GM13976 (cell line): ENCODE measurements at regions not wholly inside any gene's neighbourhood (a gene's known extent, or its start where the extent isn't known, plus 50 kb on each side); places are given as distances from the start of the nearest gene placed in this dataset.
"Not testable (repeated sequence)": the region's sequence is repeated elsewhere in the genome, so short reads cannot be mapped to it uniquely, and the experiment has no call there.

ENCODE experiments used
- DNase-seq: peaks from one replicate; pipeline ENCODE4 v3.0.0; 2012; ENCODE audit warnings: low spot score
- in situ Hi-C: fragments of 300-500 bp; cut with MboI; formaldehyde crosslinking; loops from one replicate; pipeline ENCODE4 v1.12.0; 2022; ENCODE audit warnings: low sequenced_read_pairs, mixed read lengths, inconsistent platforms; ENCODE audit not compliant: unreplicated experiment
- TF ChIP-seq, protein P1 (sequence below): IDR thresholded peaks from 2 replicates; pipeline ENCODE4 v1.5.1; 2012; ENCODE audit warnings: borderline replicate concordance, mild to moderate bottlenecking; ENCODE audit not compliant: insufficient read depth; ENCODE audit errors: extremely low read depth, missing control alignments, control extremely low read depth

DNA sequence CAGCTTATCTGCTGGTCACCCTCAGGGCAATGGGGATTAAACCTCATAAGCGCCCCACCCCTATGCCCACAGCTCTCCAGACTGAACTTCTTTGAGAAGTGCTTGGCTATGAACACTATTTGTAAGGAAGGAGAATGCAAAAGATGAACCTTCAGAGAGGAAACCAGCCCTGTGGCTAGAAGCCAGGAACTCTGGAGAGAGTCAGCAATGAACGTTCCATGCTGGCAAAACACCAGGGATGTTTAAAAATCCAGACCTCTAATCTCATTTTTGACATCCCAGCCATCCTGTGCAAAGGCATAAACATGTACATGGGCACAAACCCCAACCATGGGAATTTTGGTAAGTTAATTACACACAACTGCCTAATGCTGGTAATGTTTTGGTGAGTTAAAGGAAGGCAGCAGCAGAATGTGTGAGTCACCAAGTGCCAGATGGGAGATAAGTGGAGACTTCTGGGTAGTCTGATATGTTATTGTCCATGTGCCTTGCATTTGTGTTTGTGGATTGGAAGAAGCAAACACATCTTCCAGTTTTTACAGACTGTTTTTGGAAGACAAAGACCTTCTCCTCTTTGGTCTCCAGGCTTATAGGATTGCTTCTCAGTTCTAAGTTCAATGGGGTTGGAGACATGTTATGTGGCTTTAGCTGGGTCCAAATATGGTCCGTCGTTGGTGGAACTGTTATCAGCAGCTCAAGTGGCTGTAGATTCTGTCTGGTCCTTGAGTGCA lies 174.1 kb upstream of the ETV3 start:
- in situ Hi-C loops = no loop called here
- TF ChIP-seq, protein P1, sequence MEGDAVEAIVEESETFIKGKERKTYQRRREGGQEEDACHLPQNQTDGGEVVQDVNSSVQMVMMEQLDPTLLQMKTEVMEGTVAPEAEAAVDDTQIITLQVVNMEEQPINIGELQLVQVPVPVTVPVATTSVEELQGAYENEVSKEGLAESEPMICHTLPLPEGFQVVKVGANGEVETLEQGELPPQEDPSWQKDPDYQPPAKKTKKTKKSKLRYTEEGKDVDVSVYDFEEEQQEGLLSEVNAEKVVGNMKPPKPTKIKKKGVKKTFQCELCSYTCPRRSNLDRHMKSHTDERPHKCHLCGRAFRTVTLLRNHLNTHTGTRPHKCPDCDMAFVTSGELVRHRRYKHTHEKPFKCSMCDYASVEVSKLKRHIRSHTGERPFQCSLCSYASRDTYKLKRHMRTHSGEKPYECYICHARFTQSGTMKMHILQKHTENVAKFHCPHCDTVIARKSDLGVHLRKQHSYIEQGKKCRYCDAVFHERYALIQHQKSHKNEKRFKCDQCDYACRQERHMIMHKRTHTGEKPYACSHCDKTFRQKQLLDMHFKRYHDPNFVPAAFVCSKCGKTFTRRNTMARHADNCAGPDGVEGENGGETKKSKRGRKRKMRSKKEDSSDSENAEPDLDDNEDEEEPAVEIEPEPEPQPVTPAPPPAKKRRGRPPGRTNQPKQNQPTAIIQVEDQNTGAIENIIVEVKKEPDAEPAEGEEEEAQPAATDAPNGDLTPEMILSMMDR = no peak
- DNase-seq = no peak

DNA sequence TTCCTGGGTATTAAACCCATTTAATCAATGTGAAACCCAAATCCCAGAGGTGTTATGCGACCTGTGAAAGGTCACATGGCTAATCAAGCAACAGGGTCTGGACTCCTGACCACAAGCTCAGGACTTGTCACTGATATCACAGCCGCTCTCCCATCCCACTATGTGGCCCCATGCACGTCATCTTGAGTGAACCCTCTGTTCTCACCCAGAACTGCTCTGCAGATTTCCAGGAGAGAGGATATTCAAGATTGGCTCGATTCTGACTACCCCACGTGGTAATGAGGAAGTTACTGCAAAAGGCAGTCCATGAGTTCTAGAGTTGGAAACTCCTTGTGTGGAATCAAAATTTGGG lies 173.5 kb upstream of the ETV3 start:
- in situ Hi-C loops = no loop called here
- DNase-seq = no peak
- TF ChIP-seq, protein P1 = no peak

DNA sequence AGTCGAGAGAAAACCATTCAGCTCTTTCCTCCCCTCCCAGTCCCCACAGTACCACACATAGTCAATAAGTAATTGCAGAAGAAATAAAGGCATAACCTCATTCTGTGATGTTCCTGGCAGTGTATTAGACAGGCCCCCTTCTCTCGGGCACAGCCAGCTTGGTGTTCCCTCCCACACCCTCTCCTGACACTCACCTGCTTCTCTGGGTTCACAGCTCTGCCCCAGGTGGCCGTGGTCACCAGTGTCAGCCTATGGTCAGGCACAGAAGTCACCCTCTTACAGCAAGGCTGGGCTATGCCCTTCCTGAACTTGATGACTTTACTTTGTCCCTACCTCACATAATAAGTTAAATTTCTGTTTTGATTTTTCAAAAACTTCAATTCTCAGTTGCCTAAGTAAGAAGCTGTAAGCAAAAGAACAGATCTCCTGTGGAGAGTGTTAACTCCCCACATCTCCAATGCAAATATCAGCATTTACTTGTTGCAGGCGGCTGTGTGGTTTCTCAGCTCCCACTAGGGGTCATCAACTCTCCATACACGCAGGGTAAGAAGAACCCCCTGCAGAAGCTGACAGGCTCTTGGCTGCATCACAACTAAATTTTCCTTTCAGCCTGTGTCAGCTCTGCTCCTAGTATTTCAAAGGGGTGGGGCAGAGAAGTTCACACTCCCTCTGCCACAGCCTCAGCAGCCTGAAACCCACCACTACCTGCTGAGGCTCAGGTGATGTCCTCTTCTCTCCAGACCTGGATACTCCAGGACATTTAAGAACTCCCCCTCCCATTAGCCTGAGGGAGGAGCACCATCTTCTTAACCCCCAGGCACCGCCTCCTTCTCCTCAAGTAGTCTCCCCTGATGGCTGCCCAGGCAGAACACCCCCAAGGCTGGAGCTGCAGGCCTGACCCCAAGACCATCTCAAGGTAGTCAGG lies 172.9 kb upstream of the ETV3 start:
- in situ Hi-C loops = not testable (repeated sequence)
- DNase-seq = peak; percentile 17
- TF ChIP-seq, protein P1 = peak; percentile 30

DNA sequence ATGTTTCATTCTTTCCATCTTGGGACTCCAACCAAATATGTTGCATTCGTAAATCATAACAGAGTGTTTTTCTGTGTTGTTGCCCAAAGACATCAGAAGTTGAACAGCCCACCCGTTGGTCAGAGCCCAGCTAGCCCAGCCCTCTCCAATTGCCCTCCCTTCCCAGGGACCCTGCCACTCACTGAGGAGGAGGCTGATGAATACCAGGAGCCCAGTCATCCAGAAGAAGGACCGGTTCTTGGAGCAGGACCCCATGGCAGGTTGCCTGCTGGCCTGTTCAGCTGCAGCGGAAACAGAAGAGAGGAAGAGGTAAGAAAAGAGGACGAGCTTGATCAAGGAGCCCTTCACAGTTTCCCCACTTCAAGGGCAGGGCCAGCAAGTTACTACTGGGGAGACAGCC lies 172.2 kb upstream of the ETV3 start:
- in situ Hi-C loops = no loop called here
- TF ChIP-seq, protein P1 = no peak
- no peak for DNase-seq

DNA sequence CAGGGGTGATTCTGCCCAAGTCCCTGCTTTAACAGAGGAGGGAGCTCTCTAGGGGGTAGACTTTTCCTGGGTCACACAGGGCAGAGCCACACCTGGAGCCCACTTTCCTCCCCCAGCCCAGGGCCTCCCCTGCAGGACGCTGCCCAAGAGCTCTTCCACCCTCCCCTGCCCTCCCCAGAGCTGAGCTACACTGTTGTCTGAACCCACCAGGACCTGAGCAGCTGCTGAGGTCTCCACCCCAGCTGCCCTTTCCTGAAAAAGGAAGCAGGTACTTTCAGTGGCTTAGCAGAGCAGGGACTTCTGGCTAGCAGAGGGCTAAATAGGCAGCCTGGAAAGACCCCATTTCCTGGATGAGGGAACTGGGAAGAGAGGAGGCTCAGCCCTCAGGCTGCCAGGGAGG lies 169.3 kb upstream of the ETV3 start:
- TF ChIP-seq, protein P1 = no peak
- DNase-seq = peak; percentile 24
- in situ Hi-C loops = no loop called here

DNA sequence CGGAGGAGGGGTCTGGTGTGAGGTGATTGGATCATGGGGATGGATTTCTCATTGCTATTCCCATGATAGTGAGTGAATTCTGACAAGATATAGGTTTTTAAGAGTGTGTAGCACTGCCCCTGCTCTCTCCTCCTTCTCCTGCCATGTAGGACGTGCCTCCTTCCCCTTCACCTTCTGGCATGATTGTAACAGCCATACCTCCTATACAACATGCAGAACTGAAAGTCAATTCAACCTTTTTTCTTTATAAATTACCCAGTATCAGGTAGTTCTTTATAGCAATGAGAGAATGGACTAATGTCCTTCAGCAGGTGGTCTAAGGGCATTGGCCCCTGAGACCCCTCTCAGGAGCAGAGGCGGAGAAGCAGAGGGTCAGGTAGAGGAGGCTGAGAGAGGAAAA lies 168.7 kb upstream of the ETV3 start:
- peak; percentile 0 for DNase-seq
- in situ Hi-C loops = no loop called here
- TF ChIP-seq, protein P1 = no peak
